Endothelial cell (in vitro differentiated cells): ENCODE measurements at regions not wholly inside any gene's neighbourhood (a gene's known extent, or its start where the extent isn't known, plus 50 kb on each side); places are given as distances from the start of the nearest gene placed in this dataset.

ENCODE experiments used
- DNase-seq: peaks from one replicate; pipeline ENCODE4 v3.0.0; 2021; ENCODE audit warnings: low spot score
- H3K27ac Mint-ChIP-seq: one replicate; pipeline ENCODE4 v1.8.0; 2021; ENCODE audit warnings: mixed read lengths, inconsistent platforms; ENCODE audit not compliant: unreplicated experiment
- H3K27me3 Mint-ChIP-seq: one replicate; pipeline ENCODE4 v1.8.0; 2021; ENCODE audit warnings: mild to moderate bottlenecking, moderate library complexity, mixed read lengths, inconsistent platforms; ENCODE audit not compliant: unreplicated experiment
- H3K36me3 Mint-ChIP-seq: one replicate; pipeline ENCODE4 v1.8.0; 2021; ENCODE audit warnings: mild to moderate bottlenecking, low read depth, mixed read lengths, inconsistent platforms; ENCODE audit not compliant: unreplicated experiment
- H3K4me1 Mint-ChIP-seq: one replicate; pipeline ENCODE4 v1.8.0; 2021; ENCODE audit warnings: mild to moderate bottlenecking, mixed read lengths, inconsistent platforms; ENCODE audit not compliant: unreplicated experiment
- H3K4me3 Mint-ChIP-seq: one replicate; pipeline ENCODE4 v1.8.0; 2021; ENCODE audit warnings: mild to moderate bottlenecking, mixed read lengths, inconsistent platforms; ENCODE audit not compliant: unreplicated experiment
- H3K9me3 Mint-ChIP-seq: one replicate; pipeline ENCODE4 v1.8.0; 2021; ENCODE audit warnings: mixed read lengths, inconsistent platforms; ENCODE audit not compliant: unreplicated experiment
- TF ChIP-seq, protein P1 (sequence below): fragments of 200-600 bp; sonication (generic); IDR thresholded peaks from one replicate; pipeline ENCODE4 v1.5.0; 2021; ENCODE audit warnings: antibody characterized with exemption; ENCODE audit not compliant: unreplicated experiment

DNA sequence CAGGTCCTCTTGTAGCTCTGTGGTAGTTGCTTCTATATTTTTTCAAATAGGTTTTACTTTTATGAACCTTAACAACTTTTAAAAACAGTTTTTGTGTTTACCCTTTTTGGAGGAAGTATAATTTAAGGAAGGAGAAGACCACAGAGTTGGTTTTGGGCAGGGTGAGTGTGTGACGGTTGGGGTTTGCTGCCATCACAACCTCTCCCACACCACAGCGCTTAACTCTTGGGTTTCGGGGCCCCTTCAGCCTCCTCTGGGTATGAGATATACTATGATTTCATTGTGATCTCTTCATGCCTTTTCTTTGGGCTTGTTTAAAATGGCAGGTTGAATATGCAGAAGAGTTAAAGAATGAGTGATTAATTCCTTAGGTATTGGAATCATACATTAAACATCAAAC is 228.7 kb upstream of the CRY1 start:
- Mint-ChIP-seq H3K9me3 (no peaks in the 10 kb centered on the region), H3K27me3 (peaks cover 19% of the 10 kb centered on the region), H3K36me3 (peaks cover 3% of the 10 kb centered on the region), H3K27ac (no peak overlapping the region), H3K4me3 (peak overlapping the region; percentile 88), H3K4me1 (peaks cover 20% of the 10 kb centered on the region)
- TF ChIP-seq, protein P1, sequence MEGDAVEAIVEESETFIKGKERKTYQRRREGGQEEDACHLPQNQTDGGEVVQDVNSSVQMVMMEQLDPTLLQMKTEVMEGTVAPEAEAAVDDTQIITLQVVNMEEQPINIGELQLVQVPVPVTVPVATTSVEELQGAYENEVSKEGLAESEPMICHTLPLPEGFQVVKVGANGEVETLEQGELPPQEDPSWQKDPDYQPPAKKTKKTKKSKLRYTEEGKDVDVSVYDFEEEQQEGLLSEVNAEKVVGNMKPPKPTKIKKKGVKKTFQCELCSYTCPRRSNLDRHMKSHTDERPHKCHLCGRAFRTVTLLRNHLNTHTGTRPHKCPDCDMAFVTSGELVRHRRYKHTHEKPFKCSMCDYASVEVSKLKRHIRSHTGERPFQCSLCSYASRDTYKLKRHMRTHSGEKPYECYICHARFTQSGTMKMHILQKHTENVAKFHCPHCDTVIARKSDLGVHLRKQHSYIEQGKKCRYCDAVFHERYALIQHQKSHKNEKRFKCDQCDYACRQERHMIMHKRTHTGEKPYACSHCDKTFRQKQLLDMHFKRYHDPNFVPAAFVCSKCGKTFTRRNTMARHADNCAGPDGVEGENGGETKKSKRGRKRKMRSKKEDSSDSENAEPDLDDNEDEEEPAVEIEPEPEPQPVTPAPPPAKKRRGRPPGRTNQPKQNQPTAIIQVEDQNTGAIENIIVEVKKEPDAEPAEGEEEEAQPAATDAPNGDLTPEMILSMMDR = no peak
- no peak for DNase-seq

GRCh38 chr12:107325075-107325608 is 231.8 kb upstream of the CRY1 start:
- peaks cover 14% of the 10 kb centered on the region for H3K27me3 Mint-ChIP-seq

DNA sequence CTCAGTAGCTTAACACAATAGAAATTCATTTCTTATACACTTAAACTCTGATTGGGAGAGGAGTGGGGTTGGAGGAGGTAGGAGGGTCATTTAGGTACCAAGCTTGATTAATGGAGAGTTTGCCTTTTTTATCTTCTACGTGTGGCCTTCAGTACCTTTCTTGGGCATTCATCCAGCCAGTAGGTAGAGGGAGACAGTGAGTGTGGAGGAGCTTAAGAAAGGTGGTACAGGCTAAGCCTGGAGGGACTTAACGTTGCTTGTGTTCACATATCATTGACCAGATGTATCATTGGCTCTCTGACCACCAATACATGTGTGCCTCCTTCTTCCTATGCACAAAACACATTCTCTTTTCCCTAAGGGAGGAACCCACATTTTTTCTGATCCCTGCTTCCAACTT is 232.9 kb upstream of the CRY1 start:
- Mint-ChIP-seq H3K9me3 (no peaks in the 10 kb centered on the region), H3K4me1 (peaks cover 3% of the 10 kb centered on the region), H3K4me3 (no peak overlapping the region), H3K36me3 (peaks cover 3% of the 10 kb centered on the region), H3K27me3 (peaks cover 5% of the 10 kb centered on the region), H3K27ac (no peak overlapping the region)
- TF ChIP-seq, protein P1 = no peak
- no peak for DNase-seq

More at GRCh38 chr12:107325075-107325608, 231.8 kb upstream of the CRY1 start:
- no peak overlapping the region for H3K27ac Mint-ChIP-seq
- peaks cover 3% of the 10 kb centered on the region for H3K36me3 Mint-ChIP-seq
- peaks cover 13% of the 10 kb centered on the region for H3K4me1 Mint-ChIP-seq
- DNase-seq = no peak
- H3K9me3 Mint-ChIP-seq = no peaks in the 10 kb centered on the region
- H3K4me3 Mint-ChIP-seq = no peak overlapping the region
- TF ChIP-seq, protein P1 = no peak

DNA sequence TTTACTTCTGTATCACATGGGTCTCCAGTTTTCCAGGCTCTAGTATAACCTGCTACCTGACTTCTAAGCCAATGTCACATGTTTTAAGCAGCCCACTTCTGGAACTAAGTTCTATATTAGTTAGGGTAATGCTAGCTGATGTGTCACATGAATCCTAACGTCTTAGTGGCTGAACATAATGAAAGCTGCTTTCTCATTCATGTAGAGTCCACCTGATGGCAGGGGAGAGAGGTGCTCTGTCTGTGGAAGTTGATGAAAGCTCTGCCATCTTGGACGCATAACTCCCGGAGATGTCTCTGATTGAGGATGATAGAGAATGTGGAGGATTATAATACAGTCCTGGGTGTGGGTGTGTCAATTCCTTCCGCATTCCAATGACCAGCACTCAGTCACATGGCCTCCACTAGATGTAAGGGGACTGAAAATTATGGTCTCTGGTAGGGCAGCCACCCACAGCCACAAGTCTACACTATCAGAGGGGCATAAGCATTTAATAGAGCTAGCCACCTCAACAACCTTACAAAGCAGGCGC is 234.4 kb upstream of the CRY1 start:
- DNase-seq = no peak
- TF ChIP-seq, protein P1 = no peak
- H3K9me3 Mint-ChIP-seq = no peaks in the 10 kb centered on the region
- no peak overlapping the region for H3K27ac Mint-ChIP-seq
- no peaks in the 10 kb centered on the region for H3K27me3 Mint-ChIP-seq
- H3K4me1 Mint-ChIP-seq = no peaks in the 10 kb centered on the region
- no peaks in the 10 kb centered on the region for H3K36me3 Mint-ChIP-seq
- no peak overlapping the region for H3K4me3 Mint-ChIP-seq

DNA sequence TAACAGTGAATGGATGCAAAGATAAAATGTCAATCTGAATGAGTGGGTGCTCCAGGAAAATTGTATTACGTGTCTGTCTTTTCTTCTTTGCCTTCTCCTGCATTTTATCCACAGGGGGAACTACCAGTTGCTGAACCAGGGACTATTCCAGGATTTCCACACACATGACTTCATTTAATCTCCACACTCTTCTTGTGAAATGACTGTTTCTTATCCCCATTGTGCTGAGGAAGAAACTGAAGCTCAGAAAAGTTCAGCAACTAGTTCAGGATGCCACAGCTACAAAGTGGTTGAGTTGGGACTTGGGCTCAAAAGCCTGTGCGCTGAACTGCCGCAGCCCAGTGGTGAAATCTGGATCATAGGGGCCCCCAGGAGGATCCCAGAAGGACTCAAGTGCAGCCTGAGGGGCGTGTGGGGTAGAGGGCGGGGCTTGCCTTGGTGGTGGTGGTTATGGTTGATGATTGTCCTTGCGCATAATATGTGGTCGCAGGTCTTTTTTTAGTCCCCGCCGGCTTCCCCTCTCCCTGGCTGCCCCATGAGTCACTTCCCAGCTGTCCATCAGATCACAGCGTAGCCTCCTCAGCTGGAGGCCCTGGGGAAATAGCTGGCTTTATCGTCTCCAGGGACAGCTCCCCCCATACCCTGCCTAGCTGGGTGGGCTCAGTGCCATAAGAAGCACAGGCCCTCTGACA is 235.2 kb upstream of the CRY1 start:
- H3K27me3 Mint-ChIP-seq = peaks cover 3% of the 10 kb centered on the region
- H3K4me3 Mint-ChIP-seq = no peak overlapping the region
- no peaks in the 10 kb centered on the region for H3K36me3 Mint-ChIP-seq
- no peak for DNase-seq
- TF ChIP-seq, protein P1 = no peak
- no peaks in the 10 kb centered on the region for H3K9me3 Mint-ChIP-seq
- no peaks in the 10 kb centered on the region for H3K4me1 Mint-ChIP-seq
- H3K27ac Mint-ChIP-seq = no peak overlapping the region
